HEK293T (cell line): ENCODE measurements at regions not wholly inside any gene's neighbourhood (a gene's known extent, or its start where the extent isn't known, plus 50 kb on each side); places are given as distances from the start of the nearest gene placed in this dataset.

Experiments used
- CTCF ChIA-PET: fragments of 350-600 bp; formaldehyde crosslinking; extraction: SDS; loops from one replicate; lab custom pipeline; 2021; ENCODE audit warnings: antibody characterized with exemption, inconsistent platforms; lab: Yijun Ruan, JAX
- POLR2A ChIA-PET: fragments of 350-600 bp; formaldehyde crosslinking; extraction: SDS; loops from one replicate; lab custom pipeline; 2020; ENCODE audit warnings: antibody characterized with exemption, inconsistent platforms; lab: Yijun Ruan, JAX
- DNase-seq: peaks from one replicate; pipeline ENCODE4 v3.0.0; 2012; ENCODE audit warnings: mixed read lengths; ENCODE audit errors: extremely low spot score
- ARNT ChIP-seq: fragments of 450-650 bp; IDR thresholded peaks from 2 replicates; pipeline ENCODE4 v1.6.1; 2017; ENCODE audit warnings: mild to moderate bottlenecking
- BHLHE40 ChIP-seq: fragments of 450-650 bp; IDR thresholded peaks from 2 replicates; pipeline ENCODE4 v1.6.1; 2016; ENCODE audit warnings: mild to moderate bottlenecking, moderate library complexity, borderline replicate concordance
- CTBP1 ChIP-seq: fragments of 450-650 bp; IDR thresholded peaks from 2 replicates; pipeline ENCODE4 v1.6.1; 2016; ENCODE audit warnings: borderline replicate concordance
- ELF4 ChIP-seq: fragments of 450-650 bp; IDR thresholded peaks from 2 replicates; pipeline ENCODE4 v1.6.1; 2017; ENCODE audit warnings: antibody characterized with exemption
- FOXA1 ChIP-seq: fragments of 450-650 bp; IDR thresholded peaks from 2 replicates; pipeline ENCODE4 v1.6.1; 2016; ENCODE audit warnings: mild to moderate bottlenecking
- FOXK2 ChIP-seq: fragments of 450-650 bp; IDR thresholded peaks from 2 replicates; pipeline ENCODE4 v1.6.1; 2016; ENCODE audit warnings: mild to moderate bottlenecking
- FOXM1 ChIP-seq: fragments of 450-650 bp; IDR thresholded peaks from 2 replicates; pipeline ENCODE4 v1.6.1; 2017; ENCODE audit warnings: mild to moderate bottlenecking, borderline replicate concordance
- HDGF ChIP-seq: fragments of 450-650 bp; IDR thresholded peaks from 2 replicates; pipeline ENCODE4 v1.6.1; 2017; ENCODE audit warnings: antibody characterized with exemption, borderline replicate concordance
- L3MBTL2 ChIP-seq: fragments of 450-650 bp; conservative IDR thresholded peaks from 2 replicates; pipeline ENCODE4 v1.6.1; 2016; ENCODE audit warnings: mild to moderate bottlenecking
- LEF1 ChIP-seq: fragments of 450-650 bp; IDR thresholded peaks from 2 replicates; pipeline ENCODE4 v1.6.1; 2017; ENCODE audit warnings: mild to moderate bottlenecking, borderline replicate concordance
- NFRKB ChIP-seq: fragments of 450-650 bp; IDR thresholded peaks from 2 replicates; pipeline ENCODE4 v1.6.1; 2016; ENCODE audit warnings: mild to moderate bottlenecking, moderate library complexity
- SP1 ChIP-seq: fragments of 450-650 bp; IDR thresholded peaks from 2 replicates; pipeline ENCODE4 v1.6.1; 2017
- SUZ12 ChIP-seq: fragments of 450-650 bp; IDR thresholded peaks from 2 replicates; pipeline ENCODE4 v1.6.1; 2016; ENCODE audit warnings: mild to moderate bottlenecking
- TARDBP ChIP-seq: fragments of 450-650 bp; IDR thresholded peaks from 2 replicates; pipeline ENCODE4 v1.6.1; 2016
- ZNF384 ChIP-seq: fragments of 450-650 bp; IDR thresholded peaks from 2 replicates; pipeline ENCODE4 v1.6.1; 2016
- TF ChIP-seq, protein P1 (sequence below): fragments of 450-650 bp; IDR thresholded peaks from 2 replicates; pipeline ENCODE4 v1.6.1; 2016

DNA sequence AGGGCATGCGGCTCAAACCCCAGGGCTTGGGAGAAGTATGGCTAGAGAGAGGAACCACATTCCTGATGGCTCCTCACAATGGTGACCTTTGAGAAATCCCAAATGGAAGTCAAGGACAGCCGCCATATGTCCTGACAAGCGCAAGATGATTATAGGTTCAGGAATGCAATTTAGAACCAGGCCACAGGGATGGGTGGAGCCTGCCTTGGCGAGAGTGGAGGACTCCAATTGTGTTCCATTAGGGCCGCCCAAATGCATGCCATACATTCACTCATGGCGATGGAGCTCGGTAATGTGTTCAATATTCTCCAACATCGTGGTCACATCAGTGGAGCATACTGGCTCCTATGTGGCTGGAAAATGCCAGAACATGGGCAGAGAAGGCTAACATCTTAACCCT is 662.9 kb upstream of the ID2 start:
- TF ChIP-seq LEF1, result no peak
- no peak for TF ChIP-seq HDGF
- TF ChIP-seq, protein P1, sequence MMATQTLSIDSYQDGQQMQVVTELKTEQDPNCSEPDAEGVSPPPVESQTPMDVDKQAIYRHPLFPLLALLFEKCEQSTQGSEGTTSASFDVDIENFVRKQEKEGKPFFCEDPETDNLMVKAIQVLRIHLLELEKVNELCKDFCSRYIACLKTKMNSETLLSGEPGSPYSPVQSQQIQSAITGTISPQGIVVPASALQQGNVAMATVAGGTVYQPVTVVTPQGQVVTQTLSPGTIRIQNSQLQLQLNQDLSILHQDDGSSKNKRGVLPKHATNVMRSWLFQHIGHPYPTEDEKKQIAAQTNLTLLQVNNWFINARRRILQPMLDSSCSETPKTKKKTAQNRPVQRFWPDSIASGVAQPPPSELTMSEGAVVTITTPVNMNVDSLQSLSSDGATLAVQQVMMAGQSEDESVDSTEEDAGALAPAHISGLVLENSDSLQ, result no peak
- ChIA-PET CTCF (no interaction called here), POLR2A (no interaction called here)
- DNase-seq, result no peak

DNA sequence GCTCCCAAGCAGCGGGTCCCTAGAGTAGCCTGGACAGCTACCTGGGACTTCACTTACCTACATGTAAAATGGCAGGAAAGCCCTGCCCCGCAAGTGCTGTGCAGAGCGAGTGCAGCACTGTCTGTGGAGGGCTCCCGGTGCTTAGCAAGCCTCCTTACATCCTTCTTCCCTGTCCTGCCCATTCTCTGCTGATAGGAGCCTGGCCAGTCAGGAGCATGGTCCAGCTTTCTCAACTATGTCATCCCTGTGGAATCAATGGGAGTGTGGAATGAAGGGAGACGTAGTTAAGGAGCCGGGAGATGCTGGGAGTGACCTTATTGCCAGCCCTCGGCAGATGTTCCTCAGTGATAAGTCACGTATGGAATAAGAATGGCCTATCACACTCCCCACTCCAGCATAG is 661.9 kb upstream of the ID2 start:
- TF ChIP-seq, protein P1, result no peak
- TF ChIP-seq ELF4 (no peak), FOXK2 (no peak), CTBP1 (no peak), SUZ12 (no peak), BHLHE40 (no peak), NFRKB (no peak), HDGF (no peak), L3MBTL2 (no peak), ARNT (no peak), LEF1 (no peak), SP1 (no peak), FOXA1 (no peak), ZNF384 (no peak), TARDBP (no peak), FOXM1 (no peak)
- DNase-seq, result no peak
- ChIA-PET CTCF (no interaction called here), POLR2A (no interaction called here)

DNA sequence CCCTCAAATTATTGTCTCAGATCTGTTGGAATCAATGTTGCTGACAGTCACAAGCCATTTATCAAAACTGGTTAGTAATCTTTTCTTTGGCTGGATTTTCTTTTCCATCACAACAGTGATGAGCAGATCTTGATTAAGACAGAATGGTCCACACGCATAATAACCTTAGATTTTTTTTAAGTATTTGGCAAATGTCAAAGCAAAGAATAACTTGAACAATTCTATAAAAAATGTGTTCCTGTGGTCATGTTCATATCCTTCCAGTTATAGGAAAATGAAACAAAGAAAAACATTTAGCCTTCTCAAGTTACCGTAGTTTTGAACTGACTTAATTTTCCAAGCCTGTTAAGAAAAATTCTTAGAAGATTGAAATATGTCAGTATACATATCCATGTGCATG is 659.9 kb upstream of the ID2 start:
- DNase-seq, result no peak
- ChIA-PET POLR2A (no interaction called here), CTCF (no interaction called here)
- TF ChIP-seq CTBP1, result no peak
- no peak for TF ChIP-seq FOXA1
- no peak for TF ChIP-seq BHLHE40
- no peak for TF ChIP-seq LEF1
- no peak for TF ChIP-seq FOXM1
- no peak for TF ChIP-seq SUZ12
- TF ChIP-seq NFRKB, result no peak
- TF ChIP-seq HDGF, result no peak
- no peak for TF ChIP-seq FOXK2
- TF ChIP-seq TARDBP, result no peak

DNA sequence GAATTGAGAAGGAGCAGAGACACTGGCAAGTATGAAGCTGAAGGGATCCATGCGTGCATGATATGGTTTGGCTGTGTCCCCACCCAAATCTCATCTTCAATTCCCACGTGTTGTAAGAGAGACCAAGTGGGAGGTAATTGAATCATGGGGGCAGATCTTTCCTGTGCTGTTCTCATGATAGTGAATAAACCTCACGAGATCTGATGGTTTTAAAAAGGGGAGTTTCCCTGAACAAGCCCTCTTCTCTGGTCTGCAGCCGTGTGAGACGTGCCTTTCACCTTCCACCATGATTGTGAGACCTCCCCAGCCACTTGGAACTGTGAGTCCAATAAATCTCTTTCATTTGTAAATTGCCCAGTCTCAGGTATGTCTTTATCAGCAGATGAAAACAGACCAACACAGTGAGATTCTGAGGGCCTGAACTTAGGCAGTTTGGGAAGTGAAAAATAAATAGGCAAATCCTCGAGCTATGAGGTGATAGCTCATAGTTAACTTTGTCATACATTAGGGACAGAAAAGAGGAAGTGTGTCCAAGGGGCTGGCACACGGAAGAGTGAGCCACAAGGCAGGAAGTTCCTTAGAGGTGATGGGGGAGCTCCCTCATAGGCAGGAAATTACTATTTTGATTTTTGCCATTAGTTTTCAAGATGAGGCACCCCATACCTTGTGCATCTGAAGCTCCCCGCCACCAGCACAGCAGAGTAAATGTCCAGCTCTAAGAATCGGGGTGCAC is 658.8 kb upstream of the ID2 start:
- no peak for TF ChIP-seq HDGF
- TF ChIP-seq SP1, result no peak
- no peak for TF ChIP-seq CTBP1
- no peak for TF ChIP-seq ZNF384
- TF ChIP-seq SUZ12, result no peak
- no peak for TF ChIP-seq FOXM1
- no peak for DNase-seq
- ChIA-PET POLR2A (no interaction called here), CTCF (no interaction called here)

DNA sequence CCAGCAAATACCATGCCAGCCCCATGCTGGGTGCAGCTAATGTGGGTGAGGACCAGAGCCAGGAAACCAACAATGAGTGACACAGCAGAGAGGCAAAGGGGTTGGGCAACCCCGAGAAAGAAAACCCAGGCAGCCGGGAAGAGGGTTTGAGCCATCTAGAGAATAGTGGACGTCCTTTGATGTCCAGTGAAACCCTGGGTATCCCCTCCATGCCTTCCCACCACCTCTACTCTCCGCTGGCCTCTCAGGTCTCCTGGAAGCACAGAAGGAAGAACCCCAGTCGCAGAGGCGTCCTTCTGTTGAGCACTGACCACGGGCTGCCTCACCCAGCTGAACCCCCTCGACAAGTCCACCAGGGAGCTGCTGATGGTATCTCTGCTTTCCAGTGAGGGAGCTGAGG is 657.4 kb upstream of the ID2 start:
- TF ChIP-seq FOXM1 (no peak), ZNF384 (no peak), HDGF (no peak)
- ChIA-PET CTCF (no interaction called here), POLR2A (no interaction called here)
- DNase-seq, result no peak

DNA sequence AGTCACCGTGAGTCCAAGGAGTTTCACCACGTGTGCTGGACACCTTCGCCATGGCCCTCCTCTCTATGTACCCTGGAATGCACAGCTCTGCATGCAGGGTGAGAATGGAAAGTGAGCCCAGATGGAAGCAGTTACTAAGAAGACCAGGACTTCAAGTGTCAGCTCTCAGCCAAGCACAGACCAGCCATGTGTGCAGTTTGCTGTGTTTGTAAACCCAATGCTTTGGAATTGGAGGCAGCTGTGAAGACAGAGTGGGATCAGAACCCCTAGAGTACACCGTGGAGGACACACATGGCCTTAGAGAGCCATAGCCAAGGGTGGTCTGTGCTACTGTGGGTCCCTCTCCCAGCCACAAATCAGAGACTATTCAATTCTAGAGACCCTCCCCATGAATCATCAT is 655.5 kb upstream of the ID2 start:
- ChIA-PET CTCF (no interaction called here), POLR2A (no interaction called here)
- no peak for TF ChIP-seq LEF1
- TF ChIP-seq FOXK2, result no peak
- no peak for TF ChIP-seq HDGF
- TF ChIP-seq FOXA1, result no peak
- no peak for TF ChIP-seq NFRKB
- no peak for TF ChIP-seq SUZ12
- no peak for TF ChIP-seq ELF4
- no peak for TF ChIP-seq FOXM1
- no peak for TF ChIP-seq CTBP1
- no peak for DNase-seq

DNA sequence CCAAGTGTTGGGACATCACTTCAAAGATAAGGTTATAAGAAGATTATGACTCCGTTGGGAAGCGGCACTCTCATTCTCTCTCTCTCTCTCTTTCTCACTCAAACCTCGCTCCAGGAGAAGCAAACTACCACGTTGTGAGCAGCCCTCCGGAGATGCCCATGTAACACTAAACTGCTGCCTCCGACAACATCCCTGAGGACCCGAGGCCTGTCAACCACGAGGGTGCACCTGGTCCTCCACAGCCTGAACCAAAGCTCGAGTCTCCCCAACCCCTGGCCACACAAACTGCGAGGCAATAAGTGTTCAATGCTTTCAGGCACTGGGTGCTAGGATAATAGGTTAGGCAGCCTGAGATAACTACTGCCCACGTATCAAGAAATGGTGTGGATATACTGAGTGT is 654.5 kb upstream of the ID2 start:
- ChIA-PET CTCF (no interaction called here), POLR2A (no interaction called here)
- DNase-seq, result no peak
- TF ChIP-seq SP1, result no peak
- no peak for TF ChIP-seq FOXK2
- TF ChIP-seq ELF4, result no peak

DNA sequence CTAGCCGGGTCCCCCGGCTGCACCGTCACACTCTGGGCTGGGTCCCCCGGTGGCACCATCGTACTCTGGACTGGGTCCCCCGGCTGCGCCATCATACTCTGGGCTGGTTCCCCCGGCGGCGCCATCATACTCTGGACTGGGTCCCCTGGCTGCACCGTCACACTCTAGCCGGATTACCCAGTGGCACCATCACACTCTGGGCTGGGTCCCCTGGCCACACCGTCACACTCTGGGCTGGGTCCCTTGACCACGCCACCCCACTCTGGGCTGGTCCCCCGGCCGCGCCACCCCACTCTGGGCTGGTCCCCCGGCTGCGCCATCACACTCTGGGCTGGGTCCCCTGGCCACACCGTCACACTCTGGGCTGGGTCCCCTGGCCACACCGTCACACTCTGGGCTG is 653.8 kb upstream of the ID2 start:
- ChIA-PET CTCF (no interaction called here), POLR2A (no interaction called here)
- TF ChIP-seq TARDBP, result no peak
- TF ChIP-seq LEF1, result no peak
- TF ChIP-seq FOXA1, result no peak
- TF ChIP-seq FOXK2, result no peak
- TF ChIP-seq, protein P1, result no peak
- no peak for TF ChIP-seq ARNT
- no peak for TF ChIP-seq CTBP1
- no peak for TF ChIP-seq BHLHE40
- TF ChIP-seq SUZ12, result no peak
- no peak for TF ChIP-seq NFRKB
- no peak for TF ChIP-seq SP1
- DNase-seq, result no peak
